ENCODE measurements at regions not wholly inside any gene's neighbourhood (a gene's known extent, or its start where the extent isn't known, plus 50 kb on each side); places are given as distances from the start of the nearest gene placed in this dataset.

DNA sequence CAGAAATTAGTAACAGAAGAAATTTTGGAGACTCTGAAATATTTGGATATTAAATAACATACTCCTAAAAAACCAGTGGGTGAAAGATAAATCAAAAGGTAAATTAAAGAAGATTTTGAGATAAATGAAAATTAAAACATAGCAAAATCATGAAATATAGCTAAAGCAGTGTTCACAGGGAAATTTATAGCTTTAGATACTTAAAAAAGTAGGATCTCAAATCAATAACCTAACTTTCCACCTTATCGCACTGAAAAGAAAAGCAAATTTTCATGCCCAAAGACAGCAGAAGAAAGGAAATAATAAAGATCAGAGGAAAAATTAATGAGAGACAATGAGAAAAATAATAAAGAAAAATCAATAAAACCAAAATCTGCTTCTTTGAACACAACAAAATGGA is 135.1 kb upstream of the KLF7 start:
- no peaks in the 10 kb centered on the region for H3K9me3 ChIP-seq
- no peaks in the 10 kb centered on the region for H3F3A ChIP-seq (replicated peaks; ENCODE audit: insufficient read depth)
- no peaks in the 10 kb centered on the region for H3K27me3 ChIP-seq (ENCODE audit: insufficient read depth)
- no peaks in the 10 kb centered on the region for H3K9me2 ChIP-seq
- TF ChIP-seq CHD2 (IDR thresholded peaks at IDR 0.05; ENCODE audit: low read length, partially characterized antibody), result no peak
- no peak for TF ChIP-seq GABPA (IDR thresholded peaks at IDR 0.05; ENCODE audit: low read depth)
- TF ChIP-seq RCOR1 (IDR thresholded peaks at IDR 0.05; ENCODE audit: low read length), result no peak
- TF ChIP-seq, protein P1, sequence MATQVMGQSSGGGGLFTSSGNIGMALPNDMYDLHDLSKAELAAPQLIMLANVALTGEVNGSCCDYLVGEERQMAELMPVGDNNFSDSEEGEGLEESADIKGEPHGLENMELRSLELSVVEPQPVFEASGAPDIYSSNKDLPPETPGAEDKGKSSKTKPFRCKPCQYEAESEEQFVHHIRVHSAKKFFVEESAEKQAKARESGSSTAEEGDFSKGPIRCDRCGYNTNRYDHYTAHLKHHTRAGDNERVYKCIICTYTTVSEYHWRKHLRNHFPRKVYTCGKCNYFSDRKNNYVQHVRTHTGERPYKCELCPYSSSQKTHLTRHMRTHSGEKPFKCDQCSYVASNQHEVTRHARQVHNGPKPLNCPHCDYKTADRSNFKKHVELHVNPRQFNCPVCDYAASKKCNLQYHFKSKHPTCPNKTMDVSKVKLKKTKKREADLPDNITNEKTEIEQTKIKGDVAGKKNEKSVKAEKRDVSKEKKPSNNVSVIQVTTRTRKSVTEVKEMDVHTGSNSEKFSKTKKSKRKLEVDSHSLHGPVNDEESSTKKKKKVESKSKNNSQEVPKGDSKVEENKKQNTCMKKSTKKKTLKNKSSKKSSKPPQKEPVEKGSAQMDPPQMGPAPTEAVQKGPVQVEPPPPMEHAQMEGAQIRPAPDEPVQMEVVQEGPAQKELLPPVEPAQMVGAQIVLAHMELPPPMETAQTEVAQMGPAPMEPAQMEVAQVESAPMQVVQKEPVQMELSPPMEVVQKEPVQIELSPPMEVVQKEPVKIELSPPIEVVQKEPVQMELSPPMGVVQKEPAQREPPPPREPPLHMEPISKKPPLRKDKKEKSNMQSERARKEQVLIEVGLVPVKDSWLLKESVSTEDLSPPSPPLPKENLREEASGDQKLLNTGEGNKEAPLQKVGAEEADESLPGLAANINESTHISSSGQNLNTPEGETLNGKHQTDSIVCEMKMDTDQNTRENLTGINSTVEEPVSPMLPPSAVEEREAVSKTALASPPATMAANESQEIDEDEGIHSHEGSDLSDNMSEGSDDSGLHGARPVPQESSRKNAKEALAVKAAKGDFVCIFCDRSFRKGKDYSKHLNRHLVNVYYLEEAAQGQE (IDR thresholded peaks at IDR 0.05; ENCODE audit: low read depth, low read length), result no peak
- TF ChIP-seq YY1 (IDR thresholded peaks at IDR 0.05; ENCODE audit: low read depth), result no peak
- TF ChIP-seq SIN3A (IDR thresholded peaks at IDR 0.05; ENCODE audit: borderline replicate concordance, low read depth, low read length), result no peak
- TF ChIP-seq EZH2phosphoT487 (IDR thresholded peaks at IDR 0.05; ENCODE audit: borderline replicate concordance, low read depth), result no peak
- no peak for TF ChIP-seq MEF2A (IDR thresholded peaks at IDR 0.05; ENCODE audit: borderline replicate concordance, low read depth)
- TF ChIP-seq, protein P2, sequence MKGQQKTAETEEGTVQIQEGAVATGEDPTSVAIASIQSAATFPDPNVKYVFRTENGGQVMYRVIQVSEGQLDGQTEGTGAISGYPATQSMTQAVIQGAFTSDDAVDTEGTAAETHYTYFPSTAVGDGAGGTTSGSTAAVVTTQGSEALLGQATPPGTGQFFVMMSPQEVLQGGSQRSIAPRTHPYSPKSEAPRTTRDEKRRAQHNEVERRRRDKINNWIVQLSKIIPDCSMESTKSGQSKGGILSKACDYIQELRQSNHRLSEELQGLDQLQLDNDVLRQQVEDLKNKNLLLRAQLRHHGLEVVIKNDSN (IDR thresholded peaks at IDR 0.05; ENCODE audit: borderline replicate concordance, low read depth), result no peak
- no peak for TF ChIP-seq POLR2AphosphoS5 (IDR thresholded peaks at IDR 0.05; ENCODE audit: low read depth, low read length)
- no peak for TF ChIP-seq SMC3 (IDR thresholded peaks at IDR 0.05; ENCODE audit: low read depth, low read length)
- no peak for TF ChIP-seq NRF1 (IDR thresholded peaks at IDR 0.05; ENCODE audit: low read depth, low read length)
- TF ChIP-seq, protein P3, sequence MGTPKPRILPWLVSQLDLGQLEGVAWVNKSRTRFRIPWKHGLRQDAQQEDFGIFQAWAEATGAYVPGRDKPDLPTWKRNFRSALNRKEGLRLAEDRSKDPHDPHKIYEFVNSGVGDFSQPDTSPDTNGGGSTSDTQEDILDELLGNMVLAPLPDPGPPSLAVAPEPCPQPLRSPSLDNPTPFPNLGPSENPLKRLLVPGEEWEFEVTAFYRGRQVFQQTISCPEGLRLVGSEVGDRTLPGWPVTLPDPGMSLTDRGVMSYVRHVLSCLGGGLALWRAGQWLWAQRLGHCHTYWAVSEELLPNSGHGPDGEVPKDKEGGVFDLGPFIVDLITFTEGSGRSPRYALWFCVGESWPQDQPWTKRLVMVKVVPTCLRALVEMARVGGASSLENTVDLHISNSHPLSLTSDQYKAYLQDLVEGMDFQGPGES (IDR thresholded peaks at IDR 0.05; ENCODE audit: low read depth, low read length), result no peak
- no peak for TF ChIP-seq RXRA (IDR thresholded peaks at IDR 0.05; ENCODE audit: borderline replicate concordance, low read depth)
- POLR2A ChIA-PET, result no interaction called here
- 94% methylated on average over 1 of the region's 1 CpG for WGBS (ENCODE audit: low lambda C conversion rate)
- peaks cover 0 to 6% of the 10 kb centered on the region in 2 experiments for H3K36me3 ChIP-seq (replicated peaks in 1 of 2; ENCODE audit: control insufficient read depth in 1 of 2, insufficient read depth in 2 of 2, low read length in 1 of 2)
- peaks cover 0 to 6% of the 10 kb centered on the region in 2 experiments; a peak in 1 of 4 replicates for H3K4me1 ChIP-seq (ENCODE audit: control insufficient read depth in 1 of 2, insufficient read depth in 2 of 2, low read depth in 1 of 2, low read length in 1 of 2)
- no peak overlapping the region for H2AFZ ChIP-seq (ENCODE audit: low read depth)
- CTCF ChIA-PET, result no interaction called here
- no peak overlapping the region for H3K9ac ChIP-seq
- no peak overlapping the region for H3K4me2 ChIP-seq
- no peak for DNase-seq
- no peaks in the 10 kb centered on the region for H4K20me1 ChIP-seq (ENCODE audit: insufficient read depth)
- no peaks in the 10 kb centered on the region for H3K79me2 ChIP-seq (ENCODE audit: insufficient read depth)
- H3K27ac ChIP-seq (ENCODE audit: low read depth in 2 of 2, low read length in 1 of 2), result no peak overlapping the region
- H3K4me3 ChIP-seq (ENCODE audit: low read depth in 2 of 2, low read length in 1 of 2), result no peak overlapping the region
